GM12878 (cell line): ENCODE measurements at regions not wholly inside any gene's neighbourhood (a gene's known extent, or its start where the extent isn't known, plus 50 kb on each side); places are given as distances from the start of the nearest gene placed in this dataset.

Experiments
- ATAC-seq: fragments of 200-7000 bp; cut with Tn5 transposase; 3 replicates; pipeline ENCODE4 v1.9.1; 2020; ENCODE audit warnings: mild to moderate bottlenecking, moderate library complexity
- BruUV-seq: library from RNA; stranded (reverse); fragments of 400-500 nt; replicated peaks from 2 replicates; lab custom pipeline; 2021; lab: Mats Ljungman, UMichigan
- CTCF ChIA-PET: fragments of 300-600 bp; sonication (Branson Sonifier 250); formaldehyde crosslinking; extraction: SDS; loops from one replicate; lab custom pipeline; 2021; ENCODE audit warnings: inconsistent platforms; lab: Yijun Ruan, JAX
- POLR2A ChIA-PET: fragments of 350-600 bp; formaldehyde crosslinking; extraction: SDS; loops from one replicate; lab custom pipeline; 2021; ENCODE audit warnings: inconsistent platforms; lab: Charles Lee
- RAD21 ChIA-PET: fragments of 300-600 bp; sonication (Branson Sonifier 250); formaldehyde crosslinking; loops from one replicate; lab custom pipeline; 2023; ENCODE audit warnings: antibody characterized with exemption; ENCODE audit not compliant: unreplicated experiment; lab: Charles Lee
- SMC1A ChIA-PET: fragments of 300-600 bp; sonication (Branson Sonifier 250); formaldehyde crosslinking; loops from one replicate; lab custom pipeline; 2023; ENCODE audit not compliant: unreplicated experiment, uncharacterized antibody; lab: Charles Lee
- DNase-seq: peaks from one replicate; pipeline ENCODE4 v3.0.0-alpha.2; 2011; ENCODE audit warnings: low read depth, low spot score
- FAIRE-seq: peaks from 3 replicates; lab custom pipeline; 2011; peaks lifted over from hg19 to GRCh38; lab: Jason Lieb, UNC
- H2AFZ ChIP-seq: 2 replicates; pipeline ENCODE4 v1.6.0; 2011; ENCODE audit warnings: low read depth, low read length, control low read depth; ENCODE audit not compliant: control insufficient read depth
- H3K27ac ChIP-seq: 2 replicates; pipeline ENCODE4 v1.5.1; 2011; ENCODE audit warnings: control low read depth; ENCODE audit not compliant: control insufficient read depth, insufficient read depth
- H3K27me3 ChIP-seq, 2 experiments: replicated peaks in 1 of 2; 2 replicates each; pipeline versions ENCODE4 v1.6.0 to v1.6.1; 2011; ENCODE audit warnings: low read length in 1 of 2; ENCODE audit not compliant: control insufficient read depth in 2 of 2, insufficient read depth in 2 of 2
- H3K36me3 ChIP-seq, 2 experiments: 2 replicates each; pipeline ENCODE4 v1.5.1; 2011; ENCODE audit warnings: low read length in 1 of 2; ENCODE audit not compliant: control insufficient read depth in 2 of 2, insufficient read depth in 2 of 2
- H3K4me1 ChIP-seq: 2 replicates; pipeline ENCODE4 v1.6.1; 2011; ENCODE audit warnings: mild to moderate bottlenecking, low read length, moderate library complexity, mixed read lengths; ENCODE audit not compliant: control insufficient read depth, insufficient read depth
- H3K4me2 ChIP-seq: 2 replicates; pipeline ENCODE4 v1.6.0; 2011; ENCODE audit warnings: control low read depth; ENCODE audit not compliant: control insufficient read depth, insufficient read depth
- H3K4me3 ChIP-seq: fragments of 200-600 bp; sonication (generic); 2 replicates; pipeline ENCODE4 v1.5.1; 2016
- H3K79me2 ChIP-seq: 2 replicates; pipeline ENCODE4 v1.6.0; 2011; ENCODE audit warnings: low read length; ENCODE audit not compliant: control insufficient read depth, insufficient read depth
- H3K9ac ChIP-seq: 2 replicates; pipeline ENCODE4 v1.8.0; 2011; ENCODE audit warnings: low read length, control low read depth, mixed read lengths; ENCODE audit not compliant: control insufficient read depth, insufficient read depth
- H3K9me3 ChIP-seq: replicated peaks from 3 replicates; pipeline ENCODE4 v1.5.1; 2011; ENCODE audit warnings: mild to moderate bottlenecking, low read length; ENCODE audit not compliant: control insufficient read depth, insufficient read depth
- H4K20me1 ChIP-seq: 2 replicates; pipeline ENCODE4 v1.6.0; 2011; ENCODE audit not compliant: control insufficient read depth, insufficient read depth
- CEBPB ChIP-seq, 2 experiments: fragments of 150-350 bp in 1 of 2; IDR thresholded peaks; 2 replicates each; pipeline ENCODE4 v1.6.1; 2012 to 2014; ENCODE audit warnings: low read depth in 2 of 2, low read length in 2 of 2, borderline replicate concordance in 1 of 2, inconsistent platforms in 1 of 2
- DPF2 ChIP-seq: fragments of 450-650 bp; IDR thresholded peaks from 2 replicates; pipeline ENCODE4 v1.6.1; 2017; ENCODE audit warnings: mild to moderate bottlenecking
- GABPA ChIP-seq: IDR thresholded peaks from 2 replicates; pipeline ENCODE4 v1.6.1; 2014; ENCODE audit warnings: antibody characterized with exemption, low read depth, mild to moderate bottlenecking, inconsistent platforms
- NR2C1 ChIP-seq: fragments of 450-650 bp; IDR thresholded peaks from 2 replicates; pipeline ENCODE4 v1.6.1; 2017; ENCODE audit warnings: antibody characterized with exemption, mild to moderate bottlenecking, moderate library complexity
- RELB ChIP-seq: fragments of 450-650 bp; IDR thresholded peaks from 2 replicates; pipeline ENCODE4 v1.6.1; 2017; ENCODE audit warnings: low read depth, mild to moderate bottlenecking, moderate library complexity
- SPI1 ChIP-seq: IDR thresholded peaks from 2 replicates; pipeline ENCODE4 v1.6.1; 2011; ENCODE audit warnings: low read depth, mild to moderate bottlenecking, low read length, moderate library complexity, borderline replicate concordance; ENCODE audit not compliant: insufficient read depth
- ZNF687 ChIP-seq: fragments of 450-650 bp; IDR thresholded peaks from 2 replicates; pipeline ENCODE4 v1.6.1; 2017; ENCODE audit warnings: mild to moderate bottlenecking, moderate library complexity
- ZSCAN29 ChIP-seq: fragments of 450-650 bp; IDR thresholded peaks from 2 replicates; pipeline ENCODE4 v1.6.1; 2017; ENCODE audit warnings: mild to moderate bottlenecking, moderate library complexity
- WGBS: methylation state at CpG from one replicate; pipeline ENCODE4 v1.1.6; 2016; ENCODE audit warnings: low lambda C conversion rate; ENCODE audit not compliant: insufficient replicate concordance, insufficient coverage; ENCODE audit errors: missing lambda C conversion rate; 5-methylcytosine and 5-hydroxymethylcytosine counted together
- in situ Hi-C: fragments of 300-500 bp; cut with MboI; formaldehyde crosslinking; loops from 9 replicates; pipeline ENCODE4 v1.14.3; 2018; ENCODE audit warnings: mixed read lengths
- intact Hi-C: fragments of 100-400 bp; cut with micrococcal nuclease; formaldehyde crosslinking; loops from one replicate; pipeline ENCODE4 v1.14.2; 2022; ENCODE audit not compliant: unreplicated experiment

GRCh38 chrX:113629326-113629725 is 788.7 kb upstream of the AMOT start:
- Histone ChIP-seq H3K79me2 (no peaks in the 10 kb centered on the region), H3K9ac (no peak overlapping the region), H3K27me3 (no peaks in the 10 kb centered on the region), H3K36me3 (no peaks in the 10 kb centered on the region), H3K4me3 (no peak overlapping the region), H3K4me1 (no peaks in the 10 kb centered on the region)
- 2% methylated on average over 3 of the region's 3 CpGs for WGBS
- no TSS peak for BruUV-seq
- intact Hi-C loops (no loop called here), in situ Hi-C loops (no loop called here)
- SMC1A ChIA-PET = no interaction called here
- DNase-seq = no peak
- no peak for TF ChIP-seq ZSCAN29
- TF ChIP-seq GABPA = no peak
- no peak for TF ChIP-seq DPF2
- no peak for TF ChIP-seq RELB
- TF ChIP-seq ZNF687 = no peak
- no peak for TF ChIP-seq NR2C1
- no peak for TF ChIP-seq SPI1
- no peak for TF ChIP-seq CEBPB (IDR thresholded peaks at IDR 0.05; ENCODE audit: borderline replicate concordance in 1 of 2, low read depth in 2 of 2, low read length in 2 of 2)
- TF ChIP-seq, all 136 proteins: peak for 0
- ChIA-PET RAD21 (no interaction called here), POLR2A (no interaction called here), CTCF (no interaction called here)
- no peaks in the 10 kb centered on the region for H3K9me3 ChIP-seq
- H2AFZ ChIP-seq = no peak overlapping the region
- no peaks in the 10 kb centered on the region for H4K20me1 ChIP-seq
- no peak for ATAC-seq
- H3K27ac ChIP-seq = no peak overlapping the region
- no peak for FAIRE-seq
- H3K4me2 ChIP-seq = no peak overlapping the region
